ENCODE measurements at regions not wholly inside any gene's neighbourhood (a gene's known extent, or its start where the extent isn't known, plus 50 kb on each side); places are given as distances from the start of the nearest gene placed in this dataset.
"Not testable (repeated sequence)": the region's sequence is repeated elsewhere in the genome, so short reads cannot be mapped to it uniquely, and the experiment has no call there.

DNA sequence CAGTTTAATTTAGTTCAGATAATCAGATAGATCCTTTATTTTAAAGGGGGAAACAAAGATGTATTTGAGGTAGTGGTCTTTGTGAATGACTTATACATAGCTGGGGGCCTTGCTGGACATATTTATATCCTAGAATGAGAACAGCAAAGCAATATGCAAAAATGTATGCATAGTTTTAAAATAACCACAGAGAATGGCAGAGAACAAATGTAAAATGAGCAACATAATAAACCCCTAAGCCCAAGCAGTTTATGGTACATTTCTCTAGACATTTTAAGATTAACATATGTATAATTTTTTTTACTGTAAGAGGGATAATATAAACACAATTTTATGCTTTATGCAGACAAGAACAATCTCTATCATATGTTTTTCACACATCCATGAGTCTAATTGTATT is 434.2 kb upstream of the SMIM31 start:
- no peak for DNase-seq (ENCODE audit: low spot score)

DNA sequence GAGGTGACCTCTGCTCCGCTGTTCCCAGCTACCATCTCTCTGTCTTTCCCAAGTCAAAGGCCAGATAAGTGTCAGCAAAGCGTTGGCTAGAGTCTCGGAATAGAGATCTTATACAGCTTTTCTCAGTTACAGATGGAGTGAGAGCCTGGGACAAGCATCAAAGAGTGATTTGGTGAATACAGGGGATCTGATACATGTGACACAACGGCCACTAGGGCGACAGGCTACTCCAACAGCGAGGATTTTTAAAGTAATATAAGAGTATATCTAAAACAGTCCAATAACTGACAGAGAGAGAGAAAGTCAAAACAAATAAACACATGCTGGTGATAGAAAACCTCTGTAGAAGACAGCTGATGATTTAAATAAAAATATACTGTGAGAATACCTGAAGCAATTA is 433.1 kb upstream of the SMIM31 start:
- no peak for DNase-seq (ENCODE audit: low spot score)

DNA sequence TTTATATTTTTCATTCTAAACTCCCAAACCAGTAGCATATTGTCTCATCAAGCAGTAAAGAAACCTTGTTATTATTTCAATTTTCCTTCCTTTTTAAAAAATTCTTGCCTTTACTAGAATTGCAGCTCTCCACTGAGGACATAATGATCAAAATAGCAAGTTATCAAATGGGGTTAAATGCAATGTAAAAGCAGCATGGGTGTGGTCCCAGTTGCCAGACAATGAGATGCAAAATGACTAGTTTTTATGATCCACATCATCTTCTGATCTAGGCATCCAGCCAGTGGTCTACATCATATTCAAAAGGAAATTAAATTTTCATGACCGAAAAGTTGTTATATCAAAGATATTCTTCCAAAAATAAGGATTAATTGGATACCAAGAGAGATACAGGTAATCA is 427.9 kb upstream of the SMIM31 start:
- DNase-seq (ENCODE audit: low spot score), result no peak

GRCh38 chr4:164337219-164337944 is 416.5 kb upstream of the SMIM31 start:
- no peak for DNase-seq (ENCODE audit: low spot score)

DNA sequence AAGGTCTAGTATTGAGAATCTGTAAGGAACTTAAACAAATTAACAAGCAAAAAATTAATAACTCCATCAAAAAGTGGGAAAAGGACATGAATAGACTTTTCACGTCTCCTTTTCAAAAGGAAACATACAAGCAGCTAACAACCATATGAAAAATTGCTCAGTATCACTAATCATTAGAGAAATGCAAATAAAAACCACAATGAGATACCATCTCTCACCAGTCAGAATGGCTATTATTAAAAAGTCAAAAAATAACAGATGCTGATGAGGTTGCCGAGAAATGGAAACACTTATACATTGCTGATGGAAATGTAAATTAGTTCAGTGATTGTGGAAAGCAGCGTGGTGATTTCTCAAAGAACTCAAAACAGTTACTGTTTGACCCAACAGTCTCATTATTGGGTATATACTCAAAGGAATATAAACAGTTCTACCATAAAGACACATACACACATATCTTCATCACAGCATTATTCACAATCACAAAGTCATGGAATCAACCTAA is 410.4 kb upstream of the SMIM31 start:
- DNase-seq (ENCODE audit: low spot score), result no peak

DNA sequence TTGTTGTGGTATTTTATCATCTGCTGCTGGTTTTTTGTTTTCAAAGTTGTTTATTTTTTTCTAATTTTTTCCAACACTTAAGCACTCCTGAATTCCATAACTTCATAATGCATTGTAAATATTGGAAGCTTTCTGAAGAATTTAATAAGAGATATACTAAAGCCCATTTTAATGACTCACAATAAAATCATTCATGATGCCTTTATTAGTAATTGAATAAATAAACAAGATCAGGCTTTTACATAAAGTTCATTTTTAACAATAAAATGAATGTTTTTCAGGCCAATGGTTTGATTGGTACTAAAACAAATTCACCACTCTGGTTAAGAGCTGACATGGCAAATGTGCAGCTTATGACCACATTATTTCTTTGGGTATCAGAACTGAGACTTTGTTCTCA is 408.2 kb upstream of the SMIM31 start:
- no peak for DNase-seq (ENCODE audit: low spot score)

DNA sequence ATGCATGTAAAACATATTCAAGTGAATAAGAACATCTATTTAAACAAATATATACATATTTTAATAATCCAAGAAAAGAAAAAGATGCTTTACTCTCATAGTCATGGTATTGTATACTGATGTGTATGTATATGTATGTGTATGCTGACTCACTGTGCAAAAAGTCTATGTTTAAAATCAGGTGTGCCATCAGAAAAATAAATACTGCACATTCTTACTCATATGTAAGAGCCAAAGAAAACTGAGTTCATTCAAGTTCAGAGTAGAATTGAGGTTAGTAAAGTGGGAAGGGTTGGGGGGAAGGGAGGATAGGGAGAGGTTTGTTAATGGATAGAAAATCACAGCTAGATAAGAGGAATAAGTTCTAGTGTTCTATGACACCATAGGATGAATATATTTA is 403.9 kb upstream of the SMIM31 start:
- DNase-seq (ENCODE audit: low spot score), result no peak

DNA sequence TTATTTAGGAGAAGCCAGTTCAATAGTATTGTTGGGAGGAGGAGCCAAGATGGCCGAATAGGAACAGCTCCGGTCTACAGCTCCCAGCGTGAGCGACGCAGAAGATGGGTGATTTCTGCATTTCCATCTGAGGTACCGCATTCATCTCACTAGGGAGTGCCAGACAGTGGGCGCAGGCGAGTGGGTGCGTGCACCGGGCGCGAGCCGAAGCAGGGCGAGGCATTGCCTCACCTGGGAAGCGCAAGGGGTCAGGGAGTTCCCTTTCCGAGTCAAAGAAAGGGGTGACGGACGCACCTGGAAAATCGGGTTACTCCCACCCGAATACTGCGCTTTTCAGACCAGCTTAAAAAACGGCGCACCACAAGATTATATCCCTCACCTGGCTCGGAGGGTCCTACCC is 403.2 kb upstream of the SMIM31 start:
- DNase-seq (ENCODE audit: low spot score), result not testable (repeated sequence)

DNA sequence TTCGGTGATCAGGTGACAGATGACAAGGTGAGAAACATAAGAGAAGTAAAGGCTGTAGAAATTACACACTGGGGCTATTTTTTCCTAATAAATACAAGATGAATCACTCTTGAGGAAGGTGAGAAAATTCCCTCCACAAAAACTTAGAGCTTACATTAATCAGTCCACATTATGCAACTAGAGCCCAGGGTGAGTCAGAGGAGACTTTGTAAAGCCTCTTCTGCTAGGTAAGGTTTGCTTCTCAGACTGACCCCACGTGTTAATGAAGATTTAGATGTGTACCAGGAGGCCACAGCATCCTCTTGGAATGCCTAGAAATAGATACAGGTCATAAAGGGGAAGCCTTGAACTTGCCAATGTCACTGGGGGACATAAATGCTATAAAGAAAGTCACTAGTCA is 396.0 kb upstream of the SMIM31 start:
- DNase-seq (ENCODE audit: low spot score), result no peak

DNA sequence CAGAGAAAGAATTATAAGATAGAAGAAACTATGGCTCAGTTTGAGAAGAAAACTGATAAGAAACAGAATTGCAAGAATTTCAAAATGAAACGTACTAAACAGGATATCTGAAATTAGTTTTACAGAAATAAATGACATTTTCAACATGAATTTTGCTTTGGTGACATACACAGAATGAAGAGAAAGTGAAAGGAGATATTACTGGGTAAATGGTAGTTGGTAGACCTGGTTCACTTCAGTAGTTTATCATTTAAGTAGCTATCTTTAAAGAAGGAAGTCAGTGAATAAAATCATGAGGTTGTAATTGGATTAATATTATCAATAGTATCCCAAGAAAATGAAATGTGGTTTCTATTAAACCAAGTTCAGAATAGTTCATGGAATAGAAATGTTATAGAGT is 395.5 kb upstream of the SMIM31 start:
- no peak for DNase-seq (ENCODE audit: low spot score)

- no peak for DNase-seq (ENCODE audit: low spot score)
Observed at GRCh38 chr4:164359881-164360280, 394.1 kb upstream of the SMIM31 start.

GRCh38 chr4:164368894-164369293 is 385.0 kb upstream of the SMIM31 start:
- DNase-seq (ENCODE audit: low spot score), result no peak

GRCh38 chr4:164373021-164373420 is 380.9 kb upstream of the SMIM31 start:
- DNase-seq (ENCODE audit: low spot score), result no peak

DNA sequence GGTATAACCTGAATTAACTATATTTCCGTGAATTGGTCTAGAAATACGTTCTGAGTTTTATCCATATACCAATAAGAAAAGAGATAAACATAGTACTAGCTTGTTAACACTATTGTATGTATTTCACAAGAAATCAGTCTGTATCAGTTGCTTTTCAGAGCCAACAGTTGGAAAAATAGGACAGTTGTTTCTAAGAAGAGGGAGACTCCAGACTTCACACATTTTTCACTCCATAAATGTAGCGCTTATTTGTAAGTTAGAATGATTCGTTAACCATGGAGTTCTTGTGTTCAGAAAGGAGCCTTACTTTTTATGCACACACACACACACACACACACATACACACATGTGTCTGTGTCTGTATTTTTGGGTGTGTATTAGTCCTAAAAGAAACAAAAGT is 376.7 kb upstream of the SMIM31 start:
- no peak for DNase-seq (ENCODE audit: low spot score)

GRCh38 chr4:164378361-164378760 is 375.6 kb upstream of the SMIM31 start:
- no peak for DNase-seq (ENCODE audit: low spot score)

- DNase-seq (ENCODE audit: low spot score), result no peak
Observed at GRCh38 chr4:164379694-164380093, 374.2 kb upstream of the SMIM31 start.

DNA sequence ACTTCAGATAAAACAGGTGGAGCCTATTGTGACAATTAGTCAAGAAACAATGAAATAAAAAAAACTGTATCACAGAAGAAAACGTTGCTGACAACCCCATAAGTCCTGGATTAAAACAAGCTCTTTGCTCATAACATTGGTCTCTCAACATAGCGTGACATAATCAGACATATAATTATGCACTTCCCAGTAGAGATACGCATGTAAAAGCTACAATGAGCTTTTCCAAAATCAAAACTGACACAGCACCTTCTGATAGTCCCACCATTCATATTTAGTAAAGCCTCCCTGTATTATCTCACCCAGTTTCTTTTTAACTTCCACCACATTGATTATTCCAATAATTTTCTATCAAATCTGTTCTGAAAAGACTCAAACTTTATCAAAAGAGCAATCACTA is 372.1 kb upstream of the SMIM31 start:
- DNase-seq (ENCODE audit: low spot score), result no peak

DNA sequence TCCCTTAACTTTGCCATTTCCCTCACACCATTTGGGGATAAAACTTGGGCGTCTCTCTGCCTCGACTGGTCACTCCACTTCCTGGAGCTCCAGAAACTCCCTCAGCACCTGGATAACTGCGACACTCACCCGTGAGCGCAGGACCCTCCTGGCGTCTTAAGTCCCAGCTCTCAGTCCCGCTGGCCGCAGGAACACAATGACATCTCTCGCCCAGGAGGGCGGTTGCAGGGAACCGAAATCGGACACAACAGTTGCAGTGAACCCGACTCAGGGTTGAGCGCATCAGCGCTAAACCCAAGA is 370.9 kb upstream of the SMIM31 start:
- DNase-seq (ENCODE audit: low spot score), result no peak

- no peak for DNase-seq (ENCODE audit: low spot score)
Observed at GRCh38 chr4:164383358-164384220, 370.3 kb upstream of the SMIM31 start.

DNA sequence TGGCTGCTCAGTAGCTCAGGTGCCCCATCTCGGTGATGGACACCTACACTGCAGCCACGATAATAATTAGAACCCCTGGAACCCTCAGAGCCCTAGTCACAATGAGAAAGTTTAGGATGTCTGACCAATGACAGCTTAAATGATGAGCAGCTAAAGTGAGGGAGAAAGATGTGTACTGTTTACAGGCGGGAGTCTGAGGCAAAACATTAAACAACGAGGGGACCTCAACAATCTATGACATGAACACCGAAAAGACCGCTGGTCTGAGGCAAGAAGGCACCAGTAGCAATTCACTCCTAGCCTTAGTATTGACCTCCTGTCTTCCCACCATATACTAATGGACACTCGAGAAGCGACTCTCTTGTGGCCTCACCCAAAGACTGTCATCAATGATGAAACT is 369.5 kb upstream of the SMIM31 start:
- DNase-seq (ENCODE audit: low spot score), result no peak

DNA sequence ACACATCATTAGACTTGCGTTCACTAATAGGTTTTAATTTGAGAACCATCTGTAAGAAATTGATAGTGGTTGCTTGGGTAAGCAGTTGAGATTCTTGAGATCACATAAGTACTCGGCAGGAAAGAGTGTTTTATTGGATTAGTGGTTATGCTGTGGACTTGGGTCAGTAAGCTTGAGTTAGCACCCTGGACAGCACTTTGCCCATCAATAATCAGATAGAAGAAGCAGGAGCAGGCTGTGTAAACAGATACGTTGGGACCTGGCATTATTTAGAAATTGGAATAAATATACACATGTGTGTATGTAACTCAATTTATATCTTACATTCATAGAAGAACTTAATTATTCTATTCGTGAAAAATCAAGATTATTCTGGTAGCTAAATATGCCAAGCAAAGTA is 357.5 kb upstream of the SMIM31 start:
- no peak for DNase-seq (ENCODE audit: low spot score)

- DNase-seq (ENCODE audit: low spot score), result no peak
Observed at GRCh38 chr4:164402554-164402953, 351.4 kb upstream of the SMIM31 start.

- no peak for DNase-seq (ENCODE audit: low spot score)
Observed at GRCh38 chr4:164405774-164406173, 348.2 kb upstream of the SMIM31 start.

DNA sequence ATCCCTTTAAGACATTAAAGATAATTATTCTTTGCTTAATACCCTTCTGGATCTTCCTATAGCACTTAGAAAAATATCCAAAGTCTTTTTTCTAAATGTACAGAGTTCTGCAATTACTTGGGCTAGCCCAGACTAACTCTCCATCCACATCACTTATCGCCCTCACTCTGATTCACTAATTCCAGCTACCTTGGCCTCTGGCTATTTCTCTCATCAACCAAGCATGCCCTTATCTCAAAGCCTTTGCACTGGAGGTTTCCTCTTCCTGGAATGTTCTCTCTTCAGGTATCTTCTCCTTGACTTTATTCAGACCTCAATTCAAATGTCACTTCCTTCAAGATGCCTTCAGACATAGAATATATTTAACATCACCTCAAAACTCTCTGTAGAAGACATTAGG is 345.1 kb upstream of the SMIM31 start:
- no peak for DNase-seq (ENCODE audit: low spot score)
